ENCODE measurements at regions not wholly inside any gene's neighbourhood (a gene's known extent, or its start where the extent isn't known, plus 50 kb on each side); places are given as distances from the start of the nearest gene placed in this dataset.

GRCh38 chr2:153228904-153229303, 249.7 kb downstream of the RPRM start:
- Histone ChIP-seq H3K27me3 (replicated peaks in 1 of 4; ENCODE audit: control extremely low read depth in 1 of 4, control insufficient read depth in 3 of 4, insufficient read depth in 4 of 4, low read length in 3 of 4) (no peaks in the 10 kb centered on the region), H3K27ac (ENCODE audit: low read length in 2 of 2) (no peak overlapping the region), H4K20me1 (ENCODE audit: control insufficient read depth, insufficient read depth, low read length, poor library complexity, severe bottlenecking) (no peaks in the 10 kb centered on the region), H3K4me3 (ENCODE audit: control extremely low read depth in 1 of 5, extremely low read depth in 1 of 5, insufficient read depth in 1 of 5, low read depth in 2 of 5, low read length in 4 of 5) (no peak overlapping the region), H3K9ac (ENCODE audit: low read length) (no peak overlapping the region), H3K4me2 (replicated peaks; ENCODE audit: low read depth, low read length, poor library complexity, severe bottlenecking) (no peak overlapping the region), H3K9me3 (ENCODE audit: control extremely low read depth in 1 of 3, control insufficient read depth in 2 of 3, insufficient read depth in 1 of 3, low read length in 2 of 3) (peaks cover 0 to 4% (median 0%) of the 10 kb centered on the region in 3 donors), H3K36me3 (replicated peaks in 1 of 2; ENCODE audit: control extremely low read depth in 1 of 2, control insufficient read depth in 1 of 2, extremely low read depth in 1 of 2, insufficient read depth in 2 of 2, low read length in 1 of 2) (no peaks in the 10 kb centered on the region), H3K79me2 (ENCODE audit: control insufficient read depth, insufficient read depth, low read length) (no peaks in the 10 kb centered on the region), H2AFZ (ENCODE audit: insufficient read depth, low read depth, low read length, poor library complexity, severe bottlenecking) (no peak overlapping the region), H3K4me1 (ENCODE audit: control insufficient read depth in 2 of 2, insufficient read depth in 2 of 2, low read length in 2 of 2) (no peaks in the 10 kb centered on the region)
- intact Hi-C loops (cut with micrococcal nuclease): no loop called here
- DNase-seq (no peak), ATAC-seq (ENCODE audit: low read depth) (no peak)
- H3K9me3 Mint-ChIP-seq (ENCODE audit: insufficient read depth): peaks cover 2% of the 10 kb centered on the region
- no peak overlapping the region for H3K4me3 Mint-ChIP-seq
- TF ChIP-seq EZH2 (IDR thresholded peaks at IDR 0.05; ENCODE audit: borderline replicate concordance, insufficient read depth, low read depth, low read length, poor library complexity, severe bottlenecking) (no peak), CTCF (IDR thresholded peaks at IDR 0.05) (no peak)
- H3K27ac Mint-ChIP-seq: no peak overlapping the region
- no peaks in the 10 kb centered on the region for H3K4me1 Mint-ChIP-seq
- ChIA-PET POLR2A (no interaction called here), CTCF (interaction anchor here (0.7 kb wide), 1 partner anchor 13 kb away, joined by 4 read pairs; no protein-coding TSS in a partner anchor)
- H3K27me3 Mint-ChIP-seq: no peaks in the 10 kb centered on the region

- Histone ChIP-seq H3K27me3 (replicated peaks in 1 of 4; ENCODE audit: control extremely low read depth in 1 of 4, control insufficient read depth in 3 of 4, insufficient read depth in 4 of 4, low read length in 3 of 4) (no peaks in the 10 kb centered on the region), H3K4me2 (replicated peaks; ENCODE audit: low read depth, low read length, poor library complexity, severe bottlenecking) (no peak overlapping the region), H2AFZ (ENCODE audit: insufficient read depth, low read depth, low read length, poor library complexity, severe bottlenecking) (no peak overlapping the region), H3K36me3 (replicated peaks in 1 of 2; ENCODE audit: control extremely low read depth in 1 of 2, control insufficient read depth in 1 of 2, extremely low read depth in 1 of 2, insufficient read depth in 2 of 2, low read length in 1 of 2) (no peaks in the 10 kb centered on the region), H3K27ac (ENCODE audit: low read length in 2 of 2) (no peak overlapping the region), H3K9ac (ENCODE audit: low read length) (no peak overlapping the region), H3K4me1 (ENCODE audit: control insufficient read depth in 2 of 2, insufficient read depth in 2 of 2, low read length in 2 of 2) (no peaks in the 10 kb centered on the region), H3K79me2 (ENCODE audit: control insufficient read depth, insufficient read depth, low read length) (no peaks in the 10 kb centered on the region), H3K9me3 (ENCODE audit: control extremely low read depth in 1 of 3, control insufficient read depth in 2 of 3, insufficient read depth in 1 of 3, low read length in 2 of 3) (peaks cover 0 to 9% (median 0%) of the 10 kb centered on the region in 3 donors), H3K4me3 (ENCODE audit: control extremely low read depth in 1 of 5, extremely low read depth in 1 of 5, insufficient read depth in 1 of 5, low read depth in 2 of 5, low read length in 4 of 5) (no peak overlapping the region), H4K20me1 (ENCODE audit: control insufficient read depth, insufficient read depth, low read length, poor library complexity, severe bottlenecking) (no peaks in the 10 kb centered on the region)
- POLR2A ChIA-PET: no interaction called here
- intact Hi-C loops (cut with micrococcal nuclease): no loop called here
- Mint-ChIP-seq H3K27ac (no peak overlapping the region), H3K4me3 (no peak overlapping the region), H3K27me3 (no peaks in the 10 kb centered on the region), H3K4me1 (no peaks in the 10 kb centered on the region), H3K9me3 (ENCODE audit: insufficient read depth) (peaks cover 2% of the 10 kb centered on the region)
- DNase-seq (no peak), ATAC-seq (ENCODE audit: low read depth) (no peak)
- no peak for TF ChIP-seq CTCF (IDR thresholded peaks at IDR 0.05)
- TF ChIP-seq EZH2 (IDR thresholded peaks at IDR 0.05; ENCODE audit: borderline replicate concordance, insufficient read depth, low read depth, low read length, poor library complexity, severe bottlenecking): no peak
- WGBS (ENCODE audit: insufficient coverage): no CpG with 5 or more reads among the region's 2 CpGs
- CTCF ChIA-PET: no interaction called here
Observed at GRCh38 chr2:153227981-153228380, 250.6 kb downstream of the RPRM start.
